RWPE1 (cell line): ENCODE measurements at regions not wholly inside any gene's neighbourhood (a gene's known extent, or its start where the extent isn't known, plus 50 kb on each side); places are given as distances from the start of the nearest gene placed in this dataset.

Experiments
- CTCF ChIA-PET: fragments of 350-600 bp; sonication (Branson Sonifier 250); formaldehyde crosslinking; extraction: SDS; loops from one replicate; lab custom pipeline; 2021; lab: Yijun Ruan, JAX
- POLR2A ChIA-PET: fragments of 400-600 bp; formaldehyde crosslinking; extraction: SDS; loops from one replicate; lab custom pipeline; 2020; ENCODE audit warnings: antibody characterized with exemption; ENCODE audit not compliant: low non-redundant PET; lab: Yijun Ruan, JAX
- DNase-seq: peaks from one replicate; pipeline ENCODE4 v3.0.0; 2012; ENCODE audit warnings: low spot score
- H3K27ac ChIP-seq: fragments of 450-650 bp; 2 replicates; pipeline ENCODE4 v1.5.1; 2017
- TF ChIP-seq, protein P1 (sequence below): fragments of 450-650 bp; conservative IDR thresholded peaks from 2 replicates; pipeline ENCODE4 v1.5.1; 2017; ENCODE audit warnings: low read depth, mild to moderate bottlenecking

DNA sequence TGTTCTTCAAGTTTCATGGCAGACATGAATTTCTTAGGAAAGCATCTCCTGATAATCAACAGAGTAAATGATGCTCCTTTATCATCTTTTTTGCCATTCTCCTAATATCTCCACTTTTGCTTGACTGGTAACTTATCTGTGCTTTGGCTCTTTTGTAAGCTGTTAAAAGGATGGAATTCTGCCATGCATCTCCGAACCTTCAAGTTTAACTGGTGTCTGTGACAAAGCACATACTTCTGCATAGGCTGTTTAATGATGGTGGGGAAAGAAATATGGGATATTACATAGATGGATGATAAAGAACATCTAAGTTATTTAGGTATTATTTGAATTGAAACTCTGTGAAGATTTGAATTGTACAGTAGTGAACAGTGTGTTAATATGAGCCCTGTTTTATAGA lies 866.9 kb upstream of the SLITRK1 start:
- no peak for DNase-seq
- ChIA-PET POLR2A (no interaction called here), CTCF (no interaction called here)
- TF ChIP-seq, protein P1, sequence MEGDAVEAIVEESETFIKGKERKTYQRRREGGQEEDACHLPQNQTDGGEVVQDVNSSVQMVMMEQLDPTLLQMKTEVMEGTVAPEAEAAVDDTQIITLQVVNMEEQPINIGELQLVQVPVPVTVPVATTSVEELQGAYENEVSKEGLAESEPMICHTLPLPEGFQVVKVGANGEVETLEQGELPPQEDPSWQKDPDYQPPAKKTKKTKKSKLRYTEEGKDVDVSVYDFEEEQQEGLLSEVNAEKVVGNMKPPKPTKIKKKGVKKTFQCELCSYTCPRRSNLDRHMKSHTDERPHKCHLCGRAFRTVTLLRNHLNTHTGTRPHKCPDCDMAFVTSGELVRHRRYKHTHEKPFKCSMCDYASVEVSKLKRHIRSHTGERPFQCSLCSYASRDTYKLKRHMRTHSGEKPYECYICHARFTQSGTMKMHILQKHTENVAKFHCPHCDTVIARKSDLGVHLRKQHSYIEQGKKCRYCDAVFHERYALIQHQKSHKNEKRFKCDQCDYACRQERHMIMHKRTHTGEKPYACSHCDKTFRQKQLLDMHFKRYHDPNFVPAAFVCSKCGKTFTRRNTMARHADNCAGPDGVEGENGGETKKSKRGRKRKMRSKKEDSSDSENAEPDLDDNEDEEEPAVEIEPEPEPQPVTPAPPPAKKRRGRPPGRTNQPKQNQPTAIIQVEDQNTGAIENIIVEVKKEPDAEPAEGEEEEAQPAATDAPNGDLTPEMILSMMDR, result no peak
- H3K27ac ChIP-seq, result no peak overlapping the region

DNA sequence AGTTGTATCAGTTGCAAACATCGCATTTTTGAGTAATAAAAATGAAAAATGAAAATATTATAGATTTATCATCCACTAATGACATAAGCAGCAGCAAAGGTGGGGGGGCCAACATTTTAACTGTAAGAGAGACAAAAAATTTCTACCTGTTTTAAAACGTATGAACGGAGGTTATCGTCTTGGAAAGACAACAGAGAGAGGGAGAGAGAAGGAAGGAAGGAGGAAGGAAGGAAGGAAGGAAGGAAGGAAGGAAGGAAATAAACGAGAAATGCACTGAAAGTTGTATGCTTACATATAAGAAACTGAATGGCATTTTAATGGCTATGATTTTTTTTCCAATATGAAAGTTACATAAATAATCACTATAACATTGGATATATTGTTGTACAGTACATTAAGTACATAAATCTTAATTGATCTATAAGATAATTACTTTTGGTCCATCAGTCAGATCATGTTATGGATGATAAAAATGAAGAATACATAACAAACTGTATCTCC lies 862.8 kb upstream of the SLITRK1 start:
- no peak overlapping the region for H3K27ac ChIP-seq
- CTCF ChIA-PET, result no interaction called here
- POLR2A ChIA-PET, result no interaction called here
- TF ChIP-seq, protein P1, result no peak
- no peak for DNase-seq

GRCh38 chr13:84744203-84744602 lies 861.9 kb upstream of the SLITRK1 start:
- no peak for DNase-seq
- CTCF ChIA-PET, result no interaction called here
- POLR2A ChIA-PET, result no interaction called here
- H3K27ac ChIP-seq, result no peak overlapping the region
- TF ChIP-seq, protein P1, result no peak

- no peak for DNase-seq
- TF ChIP-seq, protein P1, result no peak
- POLR2A ChIA-PET, result no interaction called here
- H3K27ac ChIP-seq, result no peak overlapping the region
- CTCF ChIA-PET, result interaction anchor here (0.6 kb wide), 1 partner anchor 35 kb away, joined by 7 read pairs; no protein-coding TSS in a partner anchor
Measured at GRCh38 chr13:84741253-84741652, 859.0 kb upstream of the SLITRK1 start.

- no peak overlapping the region for H3K27ac ChIP-seq
- CTCF ChIA-PET, result no interaction called here
- no peak for DNase-seq
- TF ChIP-seq, protein P1, result no peak
- POLR2A ChIA-PET, result no interaction called here
Measured at GRCh38 chr13:84739021-84739420, 856.7 kb upstream of the SLITRK1 start.

GRCh38 chr13:84737661-84738060 lies 855.4 kb upstream of the SLITRK1 start:
- no peak for DNase-seq
- ChIA-PET CTCF (no interaction called here), POLR2A (no interaction called here)
- no peak overlapping the region for H3K27ac ChIP-seq
- TF ChIP-seq, protein P1, result no peak
